NCI-H2081 treated with DMSO at 0.1 percent for 48 hours (cell line): ENCODE measurements at regions not wholly inside any gene's neighbourhood (a gene's known extent, or its start where the extent isn't known, plus 50 kb on each side); places are given as distances from the start of the nearest gene placed in this dataset.

Source experiments
- DNase-seq: peaks from one replicate; lab custom pipeline; 2025; lab: John Stamatoyannopoulos, UW

DNA sequence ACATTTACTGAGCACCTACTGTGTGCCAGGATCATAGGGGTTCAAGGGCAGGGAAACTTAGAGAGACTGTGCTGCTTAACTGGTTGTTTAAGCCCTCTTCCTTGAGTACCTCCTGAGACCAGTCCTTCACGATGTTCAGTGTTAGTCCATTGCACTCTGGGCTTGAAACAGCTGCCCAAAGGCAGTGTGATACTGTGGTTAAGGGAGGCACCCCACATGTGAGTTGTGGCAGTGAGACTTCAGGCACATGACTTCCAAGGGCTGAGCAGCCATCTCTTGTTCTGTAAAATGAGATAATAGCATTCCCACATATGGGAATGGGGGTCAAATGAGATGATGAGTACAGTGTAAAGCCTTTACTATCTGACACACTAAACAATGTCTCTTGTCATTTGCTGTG, 75.1 kb downstream of the LINGO1 start:
- DNase-seq: no peak

DNA sequence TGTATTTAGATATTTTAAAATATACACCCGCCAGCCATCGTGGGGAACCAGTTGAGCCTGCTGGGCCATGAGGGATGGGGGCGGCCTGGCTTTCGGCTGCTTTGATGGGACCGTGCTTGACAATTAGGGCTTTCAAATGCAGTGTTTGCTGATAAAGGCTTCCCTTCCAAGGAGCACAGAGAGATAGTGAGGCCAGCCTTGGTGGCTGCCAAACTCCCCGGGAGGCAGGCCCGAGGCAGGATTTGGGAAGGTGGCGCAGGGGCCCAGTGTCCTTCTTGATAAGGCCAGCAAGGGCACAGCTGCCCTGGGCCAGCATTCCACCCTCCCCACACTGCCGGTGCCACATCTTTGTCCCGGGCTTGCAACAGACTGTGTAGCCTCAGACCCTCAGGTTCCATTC, 75.6 kb downstream of the LINGO1 start:
- DNase-seq: no peak

DNA sequence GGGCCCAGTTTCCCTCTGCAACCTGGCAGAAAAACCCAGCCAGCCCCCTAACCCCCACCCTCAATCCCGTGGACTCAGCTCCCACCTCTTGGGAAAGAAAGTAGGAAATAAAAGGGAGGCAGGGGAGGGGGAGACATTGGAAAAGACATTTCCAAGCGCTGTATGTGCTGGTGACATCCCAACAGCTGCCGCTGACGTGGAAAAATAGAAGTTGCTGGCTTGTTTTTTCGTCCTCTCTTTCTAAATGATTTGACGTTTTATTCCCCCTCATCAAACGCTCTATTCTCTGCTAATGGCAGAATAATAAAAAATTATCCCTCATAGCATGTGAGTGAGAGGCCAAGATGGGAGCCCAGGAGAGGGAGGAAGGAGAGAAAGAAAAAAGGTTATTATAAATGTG, 76.1 kb downstream of the LINGO1 start:
- DNase-seq: no peak

- DNase-seq: no peak
Measured at GRCh38 chr15:77555232-77555631, 77.5 kb downstream of the LINGO1 start.

GRCh38 chr15:77554306-77555080, 78.2 kb downstream of the LINGO1 start:
- no peak for DNase-seq

GRCh38 chr15:77553695-77554094, 79.0 kb downstream of the LINGO1 start:
- no peak for DNase-seq

- no peak for DNase-seq
Measured at GRCh38 chr15:77553257-77553656, 79.5 kb downstream of the LINGO1 start.

- DNase-seq: no peak
Measured at GRCh38 chr15:77552066-77552465, 80.6 kb downstream of the LINGO1 start.

DNA sequence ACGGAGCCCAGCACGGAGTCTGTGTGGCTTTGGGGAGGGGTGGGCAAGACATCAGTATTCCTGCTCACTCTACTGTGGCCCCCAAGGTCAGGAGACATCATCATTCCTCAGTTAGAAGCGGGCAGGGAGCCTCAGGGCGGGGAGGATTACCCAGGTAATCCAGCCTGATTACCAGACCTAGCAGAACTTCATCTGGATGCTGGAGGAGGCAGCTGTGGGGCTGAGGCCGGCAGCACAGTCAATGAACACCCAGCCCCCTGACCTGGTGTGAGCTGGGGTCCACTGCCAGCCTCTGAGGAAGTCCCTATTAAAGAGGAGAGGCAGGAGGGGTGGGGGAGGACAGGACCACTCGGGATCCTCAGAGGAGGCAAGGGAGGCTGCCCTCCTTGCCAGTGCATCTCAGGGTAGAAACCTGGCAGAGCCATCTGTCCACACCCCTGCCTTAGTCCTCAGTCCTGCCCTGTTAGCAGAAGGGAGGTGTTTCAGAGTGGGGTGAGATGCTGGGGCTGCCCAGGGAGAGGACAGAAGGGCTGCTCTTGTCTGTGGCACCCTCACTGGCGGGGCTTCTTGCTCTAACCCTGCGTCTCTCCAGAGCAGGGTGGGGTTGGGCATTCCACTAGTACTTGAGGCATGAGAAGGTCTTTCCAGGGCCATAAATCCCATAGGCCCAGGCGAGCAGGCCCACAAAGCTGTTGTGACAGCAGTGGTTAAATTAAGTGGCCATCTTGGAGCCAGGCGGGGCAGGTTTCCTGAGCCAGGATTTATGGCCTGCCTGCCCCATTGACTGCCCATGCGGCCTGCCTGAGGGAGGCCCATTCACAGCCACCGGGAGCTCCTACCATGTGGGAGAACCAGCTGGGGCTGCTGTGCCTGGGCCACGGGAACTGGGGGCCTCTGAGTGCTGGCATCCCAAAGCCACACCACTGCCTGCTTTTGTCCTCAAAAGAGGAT, 82.1 kb downstream of the LINGO1 start:
- no peak for DNase-seq

DNA sequence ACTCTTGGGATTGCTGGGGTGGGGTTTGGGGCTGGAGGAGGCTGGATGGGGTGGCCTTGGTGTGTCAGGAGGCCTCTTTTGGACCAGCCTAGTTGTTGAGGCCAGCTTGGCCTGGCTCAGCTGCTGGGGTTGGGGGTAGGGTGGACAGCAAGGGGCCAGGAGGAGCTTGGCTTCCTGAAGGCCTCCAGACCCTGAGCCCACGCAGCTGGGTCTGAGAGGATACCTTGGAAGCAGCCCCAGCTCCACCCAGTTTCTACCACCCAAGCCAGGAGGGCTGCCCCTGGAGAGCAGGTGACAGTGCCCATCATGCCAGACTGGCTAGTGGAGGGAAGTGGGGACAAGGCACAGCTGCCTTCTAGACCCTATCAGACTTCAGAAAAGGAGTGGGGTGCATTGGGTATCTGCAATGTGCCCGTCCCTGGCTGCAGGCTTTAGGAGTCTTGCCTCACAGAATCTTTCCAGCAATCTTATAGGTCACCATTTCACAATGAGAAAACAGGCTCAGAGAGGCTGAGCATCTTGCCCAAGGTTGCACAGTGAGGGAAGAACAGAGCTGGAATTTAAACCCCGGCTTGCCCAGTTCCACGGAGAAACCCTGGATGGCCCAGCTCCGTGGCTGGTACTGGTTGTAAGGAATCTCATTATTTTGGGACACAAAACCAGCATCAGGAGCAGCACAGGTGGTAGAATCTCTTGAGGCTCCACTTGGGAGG, 83.0 kb downstream of the LINGO1 start:
- DNase-seq: no peak

GRCh38 chr15:77548589-77549557, 83.8 kb downstream of the LINGO1 start:
- no peak for DNase-seq

DNA sequence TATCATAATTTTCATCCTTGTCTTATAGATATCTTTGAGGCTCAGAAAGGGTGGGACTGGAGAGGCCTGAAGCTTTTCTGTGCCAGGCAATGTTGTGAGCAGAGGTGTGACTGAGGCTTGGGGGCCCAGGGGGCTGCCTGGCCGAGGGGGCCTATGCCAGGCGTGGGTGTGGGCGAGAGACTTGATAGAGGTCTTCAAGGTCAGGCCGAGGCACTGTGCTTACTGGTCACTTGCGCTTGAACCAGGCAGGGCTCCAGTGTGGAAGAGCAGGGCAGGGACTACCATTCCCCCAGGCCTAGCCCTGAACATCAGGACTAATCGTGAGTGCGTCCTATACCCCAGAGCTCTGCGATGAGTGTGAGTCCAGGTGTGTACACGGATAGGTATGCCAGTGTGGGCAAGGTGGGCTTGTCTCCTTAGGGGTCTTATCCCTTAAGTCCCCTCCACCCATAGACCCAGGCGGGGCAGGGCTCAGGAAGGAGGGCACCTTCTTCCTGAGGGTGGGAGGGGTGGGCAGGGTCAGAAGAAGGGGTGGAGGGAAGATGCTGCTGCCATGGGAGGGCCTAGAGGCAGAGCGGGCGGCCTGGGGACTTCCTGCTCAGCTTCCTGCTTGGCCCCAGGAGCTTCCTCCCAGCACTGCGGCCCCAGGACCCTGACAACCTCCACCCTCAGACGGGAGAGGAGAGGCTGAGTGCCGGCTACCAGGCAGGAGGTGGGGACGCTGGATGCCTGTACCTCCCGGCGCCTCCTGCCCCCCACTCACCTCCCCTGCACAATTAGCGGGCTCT, 84.7 kb downstream of the LINGO1 start:
- DNase-seq: no peak

- DNase-seq: no peak
Measured at GRCh38 chr15:77546870-77547269, 85.8 kb downstream of the LINGO1 start.

- DNase-seq: no peak
Measured at GRCh38 chr15:77546050-77546501, 86.6 kb downstream of the LINGO1 start.

- DNase-seq: no peak
Measured at GRCh38 chr15:77545058-77545457, 87.7 kb downstream of the LINGO1 start.

DNA sequence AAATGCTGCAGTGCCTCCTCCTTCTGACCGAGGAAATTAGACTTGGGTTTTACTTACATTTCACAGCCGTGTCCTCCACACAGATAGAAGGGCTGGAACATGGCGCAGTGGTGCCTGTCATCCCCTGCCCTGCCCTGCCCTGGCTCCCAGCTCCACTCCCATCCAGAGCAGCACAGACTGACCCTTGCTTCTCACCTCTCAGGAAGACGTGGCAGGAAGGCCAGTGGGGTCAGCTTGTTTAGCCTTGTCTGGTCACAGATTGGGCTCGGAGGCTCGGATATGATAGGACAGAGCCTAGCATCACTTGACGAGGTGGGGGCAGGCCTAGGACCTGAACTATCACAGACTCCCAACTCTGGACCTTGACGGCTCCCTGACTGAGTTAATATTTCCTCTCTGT, 88.5 kb downstream of the LINGO1 start:
- no peak for DNase-seq

DNA sequence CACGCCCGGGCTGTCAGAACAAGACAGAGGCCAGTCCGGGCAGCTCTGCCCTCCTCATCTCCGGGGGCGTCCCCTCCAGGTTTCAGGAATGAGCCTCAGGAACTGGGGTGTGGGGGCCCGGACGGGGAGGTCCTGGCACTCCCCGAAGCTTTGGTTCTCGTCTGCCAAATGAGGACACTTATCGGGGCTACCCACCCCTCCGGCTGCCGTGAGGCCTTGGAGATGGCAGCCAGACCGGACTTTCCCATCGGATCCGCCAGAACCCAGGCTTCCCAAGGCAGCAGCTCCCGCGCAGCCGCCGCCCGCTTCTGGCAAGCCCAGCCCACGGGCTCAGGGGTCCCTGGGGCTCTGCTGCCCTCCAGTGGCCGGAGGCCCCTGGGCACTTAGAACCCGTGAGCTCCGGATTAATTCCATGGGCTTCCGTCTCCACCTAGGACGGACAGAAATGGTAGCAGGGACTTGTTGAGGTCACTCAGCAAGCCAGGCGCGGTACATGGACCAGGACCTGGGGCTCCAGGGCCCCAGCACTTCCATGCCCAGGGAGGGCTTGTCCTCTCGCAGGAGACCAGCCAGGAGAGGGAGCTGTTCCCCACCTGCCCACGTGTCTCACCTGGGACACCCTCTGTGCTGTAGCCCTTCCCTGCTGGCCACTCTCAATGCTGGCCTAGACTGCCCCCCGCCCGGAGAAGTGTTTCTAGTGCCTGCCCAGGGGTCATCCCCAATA, 89.4 kb downstream of the LINGO1 start:
- DNase-seq: peak; percentile 31

DNA sequence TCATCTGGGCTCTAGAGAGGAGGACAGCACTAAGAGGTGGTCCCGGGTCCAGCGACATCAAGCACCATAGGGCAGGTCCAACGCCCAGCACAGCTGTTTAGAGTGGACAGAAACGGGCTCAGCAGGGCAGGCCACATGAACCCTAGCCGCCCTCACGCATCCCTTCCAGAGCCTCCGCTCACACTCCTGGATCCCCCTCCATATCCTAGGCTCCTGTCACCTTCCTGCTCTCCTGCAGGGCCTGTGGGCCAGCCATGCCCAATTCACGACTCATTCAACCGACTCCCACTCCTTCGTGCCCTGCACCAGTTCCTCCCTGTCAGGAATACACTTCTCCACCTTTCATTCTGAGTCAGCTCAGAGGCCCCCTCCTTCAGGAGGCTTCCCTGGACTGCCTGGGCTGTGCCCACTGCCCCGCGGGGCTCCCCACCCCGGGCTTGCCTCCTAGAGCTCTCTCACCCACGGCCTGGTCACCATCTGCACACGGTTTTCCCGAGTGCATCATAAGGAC, 90.2 kb downstream of the LINGO1 start:
- DNase-seq: no peak

DNA sequence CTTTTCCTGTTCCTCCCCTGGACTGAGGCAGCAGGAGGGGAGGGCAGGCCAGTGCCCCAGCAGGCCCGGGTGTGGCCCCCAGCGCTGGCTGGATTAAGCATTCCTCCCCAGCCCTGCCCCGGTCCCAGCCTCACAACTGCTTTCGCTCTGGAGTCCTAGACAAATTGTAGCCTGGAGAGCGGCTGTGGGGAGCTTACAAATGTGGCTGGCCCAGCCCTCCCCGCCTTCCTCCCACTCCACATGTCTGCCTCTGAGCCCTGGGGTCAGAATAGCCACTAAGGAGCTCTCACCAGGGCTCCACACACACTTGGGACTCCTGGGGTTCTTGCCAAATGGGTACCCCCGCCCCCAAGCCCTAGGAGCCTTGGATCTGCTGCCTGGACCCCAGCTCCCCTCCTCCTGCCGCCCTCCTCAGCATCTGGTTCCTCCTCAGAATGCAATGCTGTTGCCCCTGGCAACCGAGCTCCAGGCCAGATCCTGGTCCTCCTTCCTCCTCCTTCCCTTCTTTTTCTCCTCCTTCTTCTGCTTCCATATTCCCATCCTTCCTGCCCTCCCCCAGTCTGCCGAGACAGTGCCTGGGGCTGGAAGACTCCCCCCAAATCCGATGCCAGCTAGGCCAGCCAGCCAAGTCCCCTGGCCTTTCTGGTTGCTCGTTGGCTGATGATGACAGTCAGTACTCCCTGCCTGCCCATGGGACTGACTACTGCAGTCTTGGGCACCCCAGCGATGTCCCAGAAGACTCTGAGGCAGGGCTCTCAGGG, 91.1 kb downstream of the LINGO1 start:
- DNase-seq: no peak
